Skin epidermis (tissue), 12 donors: ENCODE measurements at regions not wholly inside any gene's neighbourhood (a gene's known extent, or its start where the extent isn't known, plus 50 kb on each side); places are given as distances from the start of the nearest gene placed in this dataset.

Experiments
- H3K27ac ChIP-seq, 21 experiments: fragments of 200-600 bp; sonication (generic) in 11 of 21; one replicate each; pipeline ENCODE4 v1.5.0; 2020; ENCODE audit warnings: mild to moderate bottlenecking in 3 of 21, inconsistent platforms in 2 of 21, moderate library complexity in 2 of 21
- H3K4me3 ChIP-seq, 7 experiments: fragments of 200-600 bp; sonication (generic) in 2 of 7; one replicate each; pipeline ENCODE4 v1.5.0; 2020; ENCODE audit warnings: inconsistent platforms in 2 of 7, mild to moderate bottlenecking in 2 of 7, moderate library complexity in 1 of 7

- no peak overlapping the region for H3K27ac ChIP-seq
- no peak overlapping the region for H3K4me3 ChIP-seq
Observed at GRCh38 chr2:66919286-66919685, 477.8 kb upstream of the ETAA1 start.

GRCh38 chr2:66920415-66920814, 476.7 kb upstream of the ETAA1 start:
- no peak overlapping the region for H3K4me3 ChIP-seq
- H3K27ac ChIP-seq, result no peak overlapping the region

GRCh38 chr2:66925128-66925527, 472.0 kb upstream of the ETAA1 start:
- Histone ChIP-seq H3K27ac (no peak overlapping the region), H3K4me3 (no peak overlapping the region)

GRCh38 chr2:66926594-66927112, 470.5 kb upstream of the ETAA1 start:
- Histone ChIP-seq H3K4me3 (no peak overlapping the region), H3K27ac (no peak overlapping the region)

- Histone ChIP-seq H3K4me3 (no peak overlapping the region), H3K27ac (no peak overlapping the region)
Observed at GRCh38 chr2:66929632-66930338, 467.3 kb upstream of the ETAA1 start.

- Histone ChIP-seq H3K4me3 (no peak overlapping the region), H3K27ac (no peak overlapping the region)
Observed at GRCh38 chr2:66930339-66931220, 466.6 kb upstream of the ETAA1 start.

- Histone ChIP-seq H3K4me3 (no peak overlapping the region), H3K27ac (no peak overlapping the region)
Observed at GRCh38 chr2:66938471-66938967, 458.6 kb upstream of the ETAA1 start.

GRCh38 chr2:66940080-66940479, 457.1 kb upstream of the ETAA1 start:
- no peak overlapping the region for H3K27ac ChIP-seq
- H3K4me3 ChIP-seq, result no peak overlapping the region

- H3K4me3 ChIP-seq, result no peak overlapping the region
- no peak overlapping the region for H3K27ac ChIP-seq
Observed at GRCh38 chr2:66948234-66948633, 448.9 kb upstream of the ETAA1 start.

GRCh38 chr2:66957198-66957597, 439.9 kb upstream of the ETAA1 start:
- Histone ChIP-seq H3K4me3 (no peak overlapping the region), H3K27ac (no peak overlapping the region)

GRCh38 chr2:66957677-66958076, 439.5 kb upstream of the ETAA1 start:
- H3K27ac ChIP-seq, result no peak overlapping the region
- H3K4me3 ChIP-seq, result no peak overlapping the region

GRCh38 chr2:66960161-66960560, 437.0 kb upstream of the ETAA1 start:
- Histone ChIP-seq H3K4me3 (no peak overlapping the region), H3K27ac (no peak overlapping the region)

GRCh38 chr2:66962716-66963115, 434.4 kb upstream of the ETAA1 start:
- Histone ChIP-seq H3K27ac (no peak overlapping the region), H3K4me3 (no peak overlapping the region)

GRCh38 chr2:66966631-66967030, 430.5 kb upstream of the ETAA1 start:
- Histone ChIP-seq H3K4me3 (no peak overlapping the region), H3K27ac (no peak overlapping the region)

- H3K27ac ChIP-seq, result no peak overlapping the region
- H3K4me3 ChIP-seq, result no peak overlapping the region
Observed at GRCh38 chr2:66968946-66969345, 428.2 kb upstream of the ETAA1 start.

- Histone ChIP-seq H3K4me3 (no peak overlapping the region), H3K27ac (no peak overlapping the region)
Observed at GRCh38 chr2:66981074-66981473, 416.1 kb upstream of the ETAA1 start.

GRCh38 chr2:66982766-66983165, 414.4 kb upstream of the ETAA1 start:
- no peak overlapping the region for H3K27ac ChIP-seq

GRCh38 chr2:66984864-66985263, 412.3 kb upstream of the ETAA1 start:
- Histone ChIP-seq H3K4me3 (no peak overlapping the region), H3K27ac (no peak overlapping the region)

More at GRCh38 chr2:66982766-66983165, 414.4 kb upstream of the ETAA1 start:
- no peak overlapping the region for H3K4me3 ChIP-seq

GRCh38 chr2:66985906-66986305, 411.2 kb upstream of the ETAA1 start:
- Histone ChIP-seq H3K4me3 (no peak overlapping the region), H3K27ac (no peak overlapping the region)

- no peak overlapping the region for H3K27ac ChIP-seq
- no peak overlapping the region for H3K4me3 ChIP-seq
Observed at GRCh38 chr2:66987733-66988132, 409.4 kb upstream of the ETAA1 start.

- Histone ChIP-seq H3K4me3 (no peak overlapping the region), H3K27ac (no peak overlapping the region)
Observed at GRCh38 chr2:66994654-66995053, 402.5 kb upstream of the ETAA1 start.
